ENCODE measurements at regions not wholly inside any gene's neighbourhood (a gene's known extent, or its start where the extent isn't known, plus 50 kb on each side); places are given as distances from the start of the nearest gene placed in this dataset.
A peak's percentile ranks its signal among the peaks of the same experiment; 100 is the strongest.

- Mint-ChIP-seq H3K9me3 (no peaks in the 10 kb centered on the region), H3K4me1 (peaks cover 23% of the 10 kb centered on the region), H3K4me3 (no peak overlapping the region), H3K36me3 (no peaks in the 10 kb centered on the region), H3K27ac (no peak overlapping the region), H3K27me3 (ENCODE audit: low read depth) (no peaks in the 10 kb centered on the region)
- DNase-seq (ENCODE audit: low spot score in 2 of 2, unreplicated experiment in 2 of 2) = no peak
- TF ChIP-seq CTCF (IDR thresholded peaks at IDR 0.05; ENCODE audit: unreplicated experiment) = no peak
Observed at GRCh38 chr4:133596459-133596858, 447.4 kb downstream of the PCDH10 start.

GRCh38 chr4:133594390-133595207, 445.5 kb downstream of the PCDH10 start:
- Mint-ChIP-seq H3K4me1 (peaks cover 23% of the 10 kb centered on the region), H3K9me3 (peaks cover 7% of the 10 kb centered on the region)

GRCh38 chr4:133593764-133594163, 444.7 kb downstream of the PCDH10 start:
- H3K27ac Mint-ChIP-seq = peak overlapping the region; percentile 22
- no peak overlapping the region for H3K4me3 Mint-ChIP-seq
- peaks cover 21% of the 10 kb centered on the region for H3K4me1 Mint-ChIP-seq
- no peak for DNase-seq (ENCODE audit: low spot score in 2 of 2, unreplicated experiment in 2 of 2)
- TF ChIP-seq CTCF (IDR thresholded peaks at IDR 0.05; ENCODE audit: unreplicated experiment) = no peak
- H3K9me3 Mint-ChIP-seq = peaks cover 7% of the 10 kb centered on the region
- H3K27me3 Mint-ChIP-seq (ENCODE audit: low read depth) = no peaks in the 10 kb centered on the region
- H3K36me3 Mint-ChIP-seq = no peaks in the 10 kb centered on the region

More at GRCh38 chr4:133594390-133595207, 445.5 kb downstream of the PCDH10 start:
- no peaks in the 10 kb centered on the region for H3K36me3 Mint-ChIP-seq
- TF ChIP-seq CTCF (IDR thresholded peaks at IDR 0.05; ENCODE audit: unreplicated experiment) = no peak
- H3K4me3 Mint-ChIP-seq = no peak overlapping the region
- DNase-seq (ENCODE audit: low spot score in 2 of 2, unreplicated experiment in 2 of 2) = no peak
- H3K27ac Mint-ChIP-seq = peak overlapping the region; percentile 49
- H3K27me3 Mint-ChIP-seq (ENCODE audit: low read depth) = no peaks in the 10 kb centered on the region

GRCh38 chr4:133592591-133592990, 443.5 kb downstream of the PCDH10 start:
- H3K4me1 Mint-ChIP-seq = peaks cover 18% of the 10 kb centered on the region
- no peak for DNase-seq (ENCODE audit: low spot score in 2 of 2, unreplicated experiment in 2 of 2)
- no peak overlapping the region for H3K4me3 Mint-ChIP-seq
- H3K36me3 Mint-ChIP-seq = no peaks in the 10 kb centered on the region
- no peaks in the 10 kb centered on the region for H3K27me3 Mint-ChIP-seq (ENCODE audit: low read depth)
- peaks cover 10% of the 10 kb centered on the region for H3K9me3 Mint-ChIP-seq
- no peak overlapping the region for H3K27ac Mint-ChIP-seq
- no peak for TF ChIP-seq CTCF (IDR thresholded peaks at IDR 0.05; ENCODE audit: unreplicated experiment)

- Mint-ChIP-seq H3K36me3 (no peaks in the 10 kb centered on the region), H3K4me3 (no peak overlapping the region), H3K9me3 (peaks cover 10% of the 10 kb centered on the region), H3K4me1 (peaks cover 18% of the 10 kb centered on the region), H3K27me3 (ENCODE audit: low read depth) (no peaks in the 10 kb centered on the region), H3K27ac (no peak overlapping the region)
- DNase-seq (ENCODE audit: low spot score in 2 of 2, unreplicated experiment in 2 of 2) = no peak
- TF ChIP-seq CTCF (IDR thresholded peaks at IDR 0.05; ENCODE audit: unreplicated experiment) = no peak
Observed at GRCh38 chr4:133592106-133592505, 443.0 kb downstream of the PCDH10 start.

All from mesothelial cell of epicardium (in vitro differentiated cells).